GM12878 (cell line): ENCODE measurements at regions not wholly inside any gene's neighbourhood (a gene's known extent, or its start where the extent isn't known, plus 50 kb on each side); places are given as distances from the start of the nearest gene placed in this dataset.

Experiments
- ATAC-seq: fragments of 200-7000 bp; cut with Tn5 transposase; 3 replicates; pipeline ENCODE4 v1.9.1; 2020; ENCODE audit warnings: mild to moderate bottlenecking, moderate library complexity
- BruUV-seq: library from RNA; stranded (reverse); fragments of 400-500 nt; replicated peaks from 2 replicates; lab custom pipeline; 2021; lab: Mats Ljungman, UMichigan
- CTCF ChIA-PET: fragments of 300-600 bp; sonication (Branson Sonifier 250); formaldehyde crosslinking; extraction: SDS; loops from one replicate; lab custom pipeline; 2021; ENCODE audit warnings: inconsistent platforms; lab: Yijun Ruan, JAX
- POLR2A ChIA-PET: fragments of 350-600 bp; formaldehyde crosslinking; extraction: SDS; loops from one replicate; lab custom pipeline; 2021; ENCODE audit warnings: inconsistent platforms; lab: Charles Lee
- RAD21 ChIA-PET: fragments of 300-600 bp; sonication (Branson Sonifier 250); formaldehyde crosslinking; loops from one replicate; lab custom pipeline; 2023; ENCODE audit warnings: antibody characterized with exemption; ENCODE audit not compliant: unreplicated experiment; lab: Charles Lee
- SMC1A ChIA-PET: fragments of 300-600 bp; sonication (Branson Sonifier 250); formaldehyde crosslinking; loops from one replicate; lab custom pipeline; 2023; ENCODE audit not compliant: unreplicated experiment, uncharacterized antibody; lab: Charles Lee
- DNase-seq: peaks from one replicate; pipeline ENCODE4 v3.0.0-alpha.2; 2011; ENCODE audit warnings: low read depth, low spot score
- FAIRE-seq: peaks from 3 replicates; lab custom pipeline; 2011; peaks lifted over from hg19 to GRCh38; lab: Jason Lieb, UNC
- H2AFZ ChIP-seq: 2 replicates; pipeline ENCODE4 v1.6.0; 2011; ENCODE audit warnings: low read depth, low read length, control low read depth; ENCODE audit not compliant: control insufficient read depth
- H3K27ac ChIP-seq: 2 replicates; pipeline ENCODE4 v1.5.1; 2011; ENCODE audit warnings: control low read depth; ENCODE audit not compliant: control insufficient read depth, insufficient read depth
- H3K27me3 ChIP-seq, 2 experiments: replicated peaks in 1 of 2; 2 replicates each; pipeline versions ENCODE4 v1.6.0 to v1.6.1; 2011; ENCODE audit warnings: low read length in 1 of 2; ENCODE audit not compliant: control insufficient read depth in 2 of 2, insufficient read depth in 2 of 2
- H3K36me3 ChIP-seq, 2 experiments: 2 replicates each; pipeline ENCODE4 v1.5.1; 2011; ENCODE audit warnings: low read length in 1 of 2; ENCODE audit not compliant: control insufficient read depth in 2 of 2, insufficient read depth in 2 of 2
- H3K4me1 ChIP-seq: 2 replicates; pipeline ENCODE4 v1.6.1; 2011; ENCODE audit warnings: mild to moderate bottlenecking, low read length, moderate library complexity, mixed read lengths; ENCODE audit not compliant: control insufficient read depth, insufficient read depth
- H3K4me2 ChIP-seq: 2 replicates; pipeline ENCODE4 v1.6.0; 2011; ENCODE audit warnings: control low read depth; ENCODE audit not compliant: control insufficient read depth, insufficient read depth
- H3K4me3 ChIP-seq: fragments of 200-600 bp; sonication (generic); 2 replicates; pipeline ENCODE4 v1.5.1; 2016
- H3K79me2 ChIP-seq: 2 replicates; pipeline ENCODE4 v1.6.0; 2011; ENCODE audit warnings: low read length; ENCODE audit not compliant: control insufficient read depth, insufficient read depth
- H3K9ac ChIP-seq: 2 replicates; pipeline ENCODE4 v1.8.0; 2011; ENCODE audit warnings: low read length, control low read depth, mixed read lengths; ENCODE audit not compliant: control insufficient read depth, insufficient read depth
- H3K9me3 ChIP-seq: replicated peaks from 3 replicates; pipeline ENCODE4 v1.5.1; 2011; ENCODE audit warnings: mild to moderate bottlenecking, low read length; ENCODE audit not compliant: control insufficient read depth, insufficient read depth
- H4K20me1 ChIP-seq: 2 replicates; pipeline ENCODE4 v1.6.0; 2011; ENCODE audit not compliant: control insufficient read depth, insufficient read depth
- BMI1 ChIP-seq: fragments of 450-650 bp; IDR thresholded peaks from 2 replicates; pipeline ENCODE4 v1.6.1; 2016; ENCODE audit warnings: mild to moderate bottlenecking, moderate library complexity, borderline replicate concordance
- BRCA1 ChIP-seq: IDR thresholded peaks from 2 replicates; pipeline ENCODE4 v1.6.1; 2011; ENCODE audit warnings: low read depth, low read length, improper control_type of control experiment
- MAX ChIP-seq: IDR thresholded peaks from 2 replicates; pipeline ENCODE4 v1.6.1; 2012; ENCODE audit warnings: low read depth, low read length, improper control_type of control experiment
- MXI1 ChIP-seq: fragments of 150-350 bp; IDR thresholded peaks from 2 replicates; pipeline ENCODE4 v1.6.1; 2011; ENCODE audit warnings: low read depth, mild to moderate bottlenecking, inconsistent platforms, low read length, improper control_type of control experiment
- SMAD5 ChIP-seq: IDR thresholded peaks from 2 replicates; pipeline ENCODE4 v1.6.1; 2016; ENCODE audit warnings: antibody characterized with exemption, low read depth
- SMARCA5 ChIP-seq: fragments of 450-650 bp; IDR thresholded peaks from 2 replicates; pipeline ENCODE4 v1.6.1; 2017; ENCODE audit warnings: mild to moderate bottlenecking
- SUPT20H ChIP-seq: IDR thresholded peaks from 2 replicates; pipeline ENCODE4 v1.6.1; 2011; ENCODE audit warnings: low read depth, mild to moderate bottlenecking, low read length, moderate library complexity, borderline replicate concordance; ENCODE audit not compliant: control insufficient read depth
- ZNF217 ChIP-seq: fragments of 450-650 bp; IDR thresholded peaks from 2 replicates; pipeline ENCODE4 v1.6.1; 2017; ENCODE audit warnings: antibody characterized with exemption, mild to moderate bottlenecking
- ZNF274 ChIP-seq: IDR thresholded peaks from one replicate; pipeline ENCODE4 v1.8.0; 2011; ENCODE audit not compliant: insufficient read length, insufficient read depth
- WGBS: methylation state at CpG from one replicate; pipeline ENCODE4 v1.1.6; 2016; ENCODE audit warnings: low lambda C conversion rate; ENCODE audit not compliant: insufficient replicate concordance, insufficient coverage; ENCODE audit errors: missing lambda C conversion rate; 5-methylcytosine and 5-hydroxymethylcytosine counted together
- in situ Hi-C: fragments of 300-500 bp; cut with MboI; formaldehyde crosslinking; loops from 9 replicates; pipeline ENCODE4 v1.14.3; 2018; ENCODE audit warnings: mixed read lengths
- intact Hi-C: fragments of 100-400 bp; cut with micrococcal nuclease; formaldehyde crosslinking; loops from one replicate; pipeline ENCODE4 v1.14.2; 2022; ENCODE audit not compliant: unreplicated experiment
- TF ChIP-seq, protein P1 (sequence below): fragments of 450-650 bp; conservative IDR thresholded peaks from 2 replicates; pipeline ENCODE4 v1.6.1; 2017; ENCODE audit warnings: mild to moderate bottlenecking, moderate library complexity
- TF ChIP-seq, protein P2 (sequence below): fragments of 450-650 bp; IDR thresholded peaks from 2 replicates; pipeline ENCODE4 v1.6.1; 2014; ENCODE audit warnings: mild to moderate bottlenecking

DNA sequence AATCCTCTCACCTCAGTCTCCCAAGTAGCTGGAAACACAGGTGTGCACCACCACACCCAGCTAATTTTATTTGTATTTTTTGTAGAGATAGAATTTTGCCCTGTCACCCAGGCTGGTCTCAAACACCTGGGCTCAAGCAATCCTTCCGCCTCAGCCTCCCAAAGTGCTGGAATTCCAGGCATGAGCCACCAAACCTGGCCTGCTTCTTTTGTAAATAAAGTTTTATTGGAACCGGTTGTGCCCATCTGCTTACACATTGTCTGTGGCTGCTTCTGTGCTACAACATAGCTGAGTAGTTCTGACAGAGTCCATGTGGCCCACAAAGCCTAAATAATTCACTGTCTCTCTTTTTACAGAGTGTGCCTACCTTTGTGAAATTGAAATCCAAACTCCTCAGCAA is 109.7 kb upstream of the NRSN1 start:
- SMC1A ChIA-PET, result no interaction called here
- Histone ChIP-seq H3K27ac (no peak overlapping the region), H4K20me1 (no peaks in the 10 kb centered on the region), H3K4me2 (no peak overlapping the region), H3K4me3 (no peak overlapping the region), H3K36me3 (no peaks in the 10 kb centered on the region), H2AFZ (no peak overlapping the region), H3K79me2 (no peaks in the 10 kb centered on the region), H3K9ac (no peak overlapping the region), H3K4me1 (no peaks in the 10 kb centered on the region), H3K9me3 (no peaks in the 10 kb centered on the region), H3K27me3 (no peaks in the 10 kb centered on the region)
- CTCF ChIA-PET, result no interaction called here
- intact Hi-C loops, result no loop called here
- no TSS peak for BruUV-seq
- in situ Hi-C loops, result no loop called here
- ATAC-seq, result no peak
- DNase-seq, result no peak
- 39% methylated on average over 2 of the region's 2 CpGs for WGBS
- RAD21 ChIA-PET, result no interaction called here
- POLR2A ChIA-PET, result no interaction called here
- no peak for FAIRE-seq
- TF ChIP-seq SMARCA5 (no peak), BRCA1 (no peak), MXI1 (no peak), BMI1 (no peak), SUPT20H (no peak), MAX (no peak), ZNF274 (no peak), ZNF217 (no peak), SMAD5 (no peak)
- TF ChIP-seq, protein P1, sequence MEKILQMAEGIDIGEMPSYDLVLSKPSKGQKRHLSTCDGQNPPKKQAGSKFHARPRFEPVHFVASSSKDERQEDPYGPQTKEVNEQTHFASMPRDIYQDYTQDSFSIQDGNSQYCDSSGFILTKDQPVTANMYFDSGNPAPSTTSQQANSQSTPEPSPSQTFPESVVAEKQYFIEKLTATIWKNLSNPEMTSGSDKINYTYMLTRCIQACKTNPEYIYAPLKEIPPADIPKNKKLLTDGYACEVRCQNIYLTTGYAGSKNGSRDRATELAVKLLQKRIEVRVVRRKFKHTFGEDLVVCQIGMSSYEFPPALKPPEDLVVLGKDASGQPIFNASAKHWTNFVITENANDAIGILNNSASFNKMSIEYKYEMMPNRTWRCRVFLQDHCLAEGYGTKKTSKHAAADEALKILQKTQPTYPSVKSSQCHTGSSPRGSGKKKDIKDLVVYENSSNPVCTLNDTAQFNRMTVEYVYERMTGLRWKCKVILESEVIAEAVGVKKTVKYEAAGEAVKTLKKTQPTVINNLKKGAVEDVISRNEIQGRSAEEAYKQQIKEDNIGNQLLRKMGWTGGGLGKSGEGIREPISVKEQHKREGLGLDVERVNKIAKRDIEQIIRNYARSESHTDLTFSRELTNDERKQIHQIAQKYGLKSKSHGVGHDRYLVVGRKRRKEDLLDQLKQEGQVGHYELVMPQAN, result no peak
- TF ChIP-seq, protein P2, sequence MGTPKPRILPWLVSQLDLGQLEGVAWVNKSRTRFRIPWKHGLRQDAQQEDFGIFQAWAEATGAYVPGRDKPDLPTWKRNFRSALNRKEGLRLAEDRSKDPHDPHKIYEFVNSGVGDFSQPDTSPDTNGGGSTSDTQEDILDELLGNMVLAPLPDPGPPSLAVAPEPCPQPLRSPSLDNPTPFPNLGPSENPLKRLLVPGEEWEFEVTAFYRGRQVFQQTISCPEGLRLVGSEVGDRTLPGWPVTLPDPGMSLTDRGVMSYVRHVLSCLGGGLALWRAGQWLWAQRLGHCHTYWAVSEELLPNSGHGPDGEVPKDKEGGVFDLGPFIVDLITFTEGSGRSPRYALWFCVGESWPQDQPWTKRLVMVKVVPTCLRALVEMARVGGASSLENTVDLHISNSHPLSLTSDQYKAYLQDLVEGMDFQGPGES, result no peak
- TF ChIP-seq, all 136 proteins: peak for 0
